ENCODE measurements at regions not wholly inside any gene's neighbourhood (a gene's known extent, or its start where the extent isn't known, plus 50 kb on each side); places are given as distances from the start of the nearest gene placed in this dataset.

DNA sequence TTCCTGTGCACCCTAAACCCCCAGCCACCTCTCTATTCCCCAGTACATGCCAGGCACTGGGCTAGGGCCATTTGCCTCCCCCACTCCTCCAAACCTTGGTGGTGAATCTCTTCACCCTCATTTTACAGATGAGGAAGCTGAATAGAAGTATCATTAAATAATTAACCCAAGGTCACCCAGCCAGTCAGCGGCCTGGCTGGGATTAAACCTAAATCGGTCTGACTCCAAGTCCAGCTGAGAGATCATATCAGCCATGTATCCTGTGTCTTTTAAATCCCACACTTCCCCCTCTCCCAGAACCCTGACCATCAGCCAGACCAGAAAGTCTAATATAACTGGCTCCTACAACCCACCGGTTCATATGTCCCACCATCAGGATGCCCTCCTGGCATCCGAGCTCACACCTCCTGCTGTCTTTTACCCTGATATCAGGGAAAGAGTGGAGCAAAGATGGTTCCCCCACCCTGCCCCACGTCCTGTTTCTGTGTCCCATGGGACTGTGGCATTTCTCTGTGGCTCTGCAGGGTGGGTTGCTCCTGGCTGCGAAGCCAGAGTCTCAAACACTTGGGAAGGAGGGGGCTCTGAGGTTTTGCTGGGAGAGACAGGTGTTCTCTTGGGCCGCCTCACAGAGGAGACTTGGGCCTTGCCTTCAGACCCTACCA, 145.3 kb downstream of the VEGFA start:
- no peak for DNase-seq

DNA sequence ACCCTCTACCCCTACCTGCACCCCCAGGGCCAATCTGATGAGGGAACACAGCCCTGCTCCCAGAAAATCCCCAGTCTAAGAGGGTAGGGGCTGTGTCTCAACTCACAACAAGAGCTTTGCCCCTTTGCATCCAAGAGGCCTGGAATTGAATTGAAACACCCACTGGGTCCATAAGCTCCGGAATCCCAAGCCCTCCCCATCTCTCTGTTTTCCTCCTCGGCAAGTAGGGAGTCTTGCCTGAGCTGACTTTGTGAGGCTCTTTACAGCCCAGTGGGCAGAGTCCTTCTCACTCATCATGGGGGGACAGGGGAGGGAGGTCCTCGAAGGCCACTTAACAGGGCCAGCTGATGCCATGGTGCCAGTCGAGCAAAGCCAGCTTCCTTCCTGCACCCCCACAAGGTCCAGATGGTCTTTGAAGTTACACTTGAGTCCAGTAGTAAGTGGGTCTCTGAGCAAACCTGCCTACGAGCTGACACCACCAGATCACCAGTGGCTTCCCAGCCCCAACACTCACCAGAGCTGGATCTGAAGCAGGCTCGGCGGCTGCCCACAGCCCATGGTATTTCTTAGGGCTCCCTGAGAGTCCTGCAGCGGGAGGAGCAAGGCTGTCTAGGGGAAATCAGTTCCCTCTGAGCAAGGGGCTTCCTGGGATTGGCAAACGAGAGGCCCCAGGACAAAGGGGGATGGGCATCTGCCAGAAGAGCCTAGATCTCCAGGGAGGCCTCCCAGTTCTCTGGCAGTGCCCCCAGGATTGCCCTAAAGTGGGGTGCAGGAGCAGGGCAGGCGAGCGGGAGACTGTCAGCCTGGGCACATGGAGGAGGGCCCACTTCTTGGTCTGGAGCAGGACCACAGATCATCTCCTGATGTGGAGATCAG, 144.5 kb downstream of the VEGFA start:
- no peak for DNase-seq

DNA sequence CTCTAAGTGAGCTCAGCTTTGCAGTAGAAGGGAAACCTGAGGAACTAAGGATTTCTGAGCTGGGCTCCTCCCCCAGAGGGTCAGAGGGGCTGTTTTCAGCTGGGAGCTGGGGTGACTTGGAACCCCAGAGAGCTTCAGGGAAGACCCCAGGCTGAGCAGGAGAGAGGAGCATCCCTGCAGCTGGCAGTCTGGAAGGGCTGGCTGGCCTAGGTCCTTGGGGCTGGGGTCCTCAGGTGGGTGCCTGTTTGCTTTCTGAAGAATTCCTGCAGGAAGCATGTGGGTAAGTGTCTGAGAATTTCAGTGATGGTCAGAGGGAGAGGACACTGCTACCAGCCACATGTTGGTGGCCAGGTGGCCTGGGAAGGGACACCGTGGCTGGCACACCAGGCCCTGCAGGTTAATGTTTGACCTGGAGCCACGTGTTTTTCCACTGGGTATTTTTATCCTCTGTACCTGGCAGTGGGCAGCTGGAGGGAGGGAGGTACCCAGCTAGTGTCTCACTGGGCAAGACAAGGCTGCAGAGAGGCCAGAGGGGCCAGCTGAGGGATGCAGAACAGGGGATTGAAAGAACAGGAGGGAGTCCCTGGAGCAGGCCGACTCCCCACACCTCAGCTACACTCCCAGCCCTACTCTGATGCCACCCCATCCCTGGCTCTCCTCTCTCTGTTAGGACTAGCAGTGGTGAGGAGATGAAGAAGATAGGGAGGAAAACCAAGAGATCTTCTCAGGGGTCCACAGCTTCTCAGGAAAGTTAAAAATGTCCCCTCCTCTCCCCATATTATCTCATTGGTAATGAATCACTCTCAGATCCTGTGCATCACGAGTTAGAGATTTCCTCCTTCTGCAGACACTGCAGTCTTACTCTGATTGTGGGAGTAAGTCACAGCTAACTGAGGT, 143.6 kb downstream of the VEGFA start:
- DNase-seq: no peak

DNA sequence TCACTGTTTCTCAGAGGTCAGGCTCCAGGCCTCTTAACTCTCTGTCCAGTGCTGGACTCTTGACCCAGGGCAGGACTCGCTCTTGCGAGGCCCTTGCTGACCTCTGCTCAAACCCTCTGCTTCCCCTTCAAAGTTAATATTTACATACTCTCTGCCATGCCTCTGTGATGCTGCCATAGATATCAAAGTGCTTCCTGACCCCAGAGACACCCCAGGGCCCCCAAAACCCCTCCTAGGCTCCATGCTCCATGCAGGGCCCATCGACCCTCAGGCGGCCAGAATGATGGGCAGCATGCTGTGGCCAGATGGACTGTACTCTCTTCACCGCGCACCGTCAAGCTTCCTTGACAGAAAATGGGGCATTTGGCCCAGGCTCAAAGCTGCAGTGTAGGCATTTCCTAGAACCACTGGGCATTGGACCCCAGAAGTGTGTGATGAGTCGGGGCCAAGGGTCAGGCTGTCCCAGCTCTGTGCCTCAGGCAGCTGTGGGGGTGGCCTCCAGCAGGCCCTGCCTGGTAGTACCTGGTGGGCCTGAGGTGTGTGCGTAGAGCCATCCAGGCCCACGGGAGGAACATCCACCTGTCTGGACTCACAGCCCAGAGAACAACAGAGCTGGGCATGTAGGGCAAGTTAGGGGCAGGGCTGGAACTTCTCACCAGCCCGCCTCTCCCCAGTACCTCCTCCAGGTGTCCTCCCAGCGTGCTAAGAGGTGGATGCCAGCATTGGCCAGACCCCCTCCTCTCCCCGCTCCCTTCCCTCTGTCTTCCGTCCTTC, 142.8 kb downstream of the VEGFA start:
- DNase-seq: no peak

DNA sequence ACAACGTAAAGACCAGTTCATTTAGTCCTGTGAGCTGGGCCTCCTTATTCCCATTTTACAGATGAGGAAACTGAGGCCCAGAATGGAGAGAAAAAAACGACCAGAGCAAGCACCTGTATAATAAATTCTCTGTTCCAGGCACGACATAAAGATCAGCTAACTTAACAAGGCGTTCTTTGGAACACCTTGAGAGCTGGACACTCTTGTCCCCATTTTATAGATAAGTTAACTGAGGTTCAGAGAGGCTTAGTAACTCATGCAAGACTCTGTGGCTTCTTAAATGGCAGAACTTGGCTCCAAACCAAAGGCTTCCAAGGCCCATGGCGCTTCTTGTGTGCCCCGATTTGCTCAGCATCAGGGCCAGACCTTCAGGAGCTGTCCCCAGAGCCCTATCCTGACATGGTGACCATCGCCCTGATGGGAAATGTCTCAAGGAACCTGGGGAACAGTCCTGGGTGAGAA, 142.1 kb downstream of the VEGFA start:
- DNase-seq: no peak

DNA sequence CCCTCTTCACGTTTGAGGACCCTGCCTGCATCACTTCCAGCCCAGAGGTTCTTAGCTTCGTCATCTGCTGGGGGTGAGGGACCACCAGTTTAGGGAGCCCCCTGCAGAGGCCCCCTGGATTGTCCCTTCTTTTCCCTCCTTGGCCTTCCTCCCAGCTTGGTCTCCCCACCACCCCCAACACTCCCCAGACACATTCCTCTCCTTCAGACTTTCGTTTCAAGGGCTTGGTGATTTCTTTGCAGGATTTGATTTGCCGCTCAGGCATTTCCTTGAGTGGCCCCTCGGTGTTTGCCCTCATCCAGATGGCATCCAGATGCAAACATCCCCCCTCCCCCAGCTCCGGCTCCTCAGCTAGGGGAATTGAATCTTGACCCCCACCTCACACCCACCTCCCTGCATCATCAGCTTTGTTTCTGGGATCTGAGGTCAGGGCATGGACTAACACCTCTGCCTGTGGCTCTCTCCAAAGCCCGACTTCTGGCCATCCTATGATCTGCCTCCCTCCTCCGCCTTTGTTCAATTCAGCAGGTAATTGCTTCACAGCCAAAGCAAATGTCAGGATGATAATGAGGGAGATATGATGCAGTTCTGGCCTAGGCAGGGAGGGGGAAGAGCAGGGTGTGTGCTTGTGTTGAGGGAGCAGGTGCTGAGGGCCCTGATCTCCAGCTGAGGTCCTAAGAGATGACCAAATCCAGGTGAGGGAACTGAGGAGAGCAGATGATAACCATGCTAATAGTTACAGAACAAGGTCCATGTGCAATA, 141.5 kb downstream of the VEGFA start:
- DNase-seq: no peak

DNA sequence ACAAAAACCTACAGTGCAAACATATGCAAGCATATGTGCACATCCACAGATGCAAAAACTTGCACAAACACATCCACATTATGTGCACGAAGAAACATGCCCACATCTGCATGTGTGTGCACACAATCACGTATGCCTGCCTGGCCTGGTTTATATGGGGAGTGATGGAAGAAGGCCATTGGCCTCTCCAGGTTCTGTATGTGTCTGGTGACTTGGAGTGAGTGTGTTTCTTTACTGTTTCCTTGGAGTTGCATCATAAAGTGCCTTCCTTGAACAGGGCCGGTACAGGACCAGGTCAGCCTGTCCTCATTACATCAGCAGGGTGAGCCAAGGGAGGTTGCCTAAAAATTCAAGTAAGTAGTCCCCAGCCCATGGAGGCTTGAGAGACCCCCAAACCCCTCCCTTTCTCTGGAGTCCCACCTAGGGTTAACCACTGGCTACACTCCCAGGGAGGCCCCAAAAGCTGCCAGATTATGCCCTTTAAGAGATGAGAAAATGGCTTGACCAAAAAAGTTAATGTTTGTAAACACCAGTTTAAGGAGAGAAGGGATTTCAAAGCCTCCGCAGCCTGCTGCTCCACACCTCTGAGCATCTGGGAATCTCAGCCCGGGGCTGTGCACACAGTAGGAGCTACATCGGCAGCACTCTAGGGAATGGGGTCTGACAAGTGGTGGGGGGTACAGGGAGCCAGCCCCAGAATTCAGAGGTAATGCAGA, 140.8 kb downstream of the VEGFA start:
- peak; percentile 64 for DNase-seq

DNA sequence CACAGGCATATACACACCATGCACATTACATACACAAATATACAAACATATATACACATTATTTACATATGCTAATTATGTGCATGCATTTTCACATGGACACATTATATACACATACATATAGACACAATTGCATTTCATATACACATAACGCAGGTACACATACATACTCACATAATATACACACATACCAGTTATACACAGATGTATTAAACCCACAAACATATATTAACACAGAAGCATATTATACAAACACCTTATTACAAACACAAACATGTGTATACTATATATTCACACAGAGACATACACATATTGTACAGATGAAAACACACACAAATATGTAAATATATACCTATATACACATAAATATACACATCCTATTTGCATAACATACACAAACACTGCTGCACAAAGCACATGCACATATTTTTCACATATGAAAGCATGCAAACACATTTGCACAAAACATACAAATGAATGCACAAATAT, 140.2 kb downstream of the VEGFA start:
- no peak for DNase-seq

DNA sequence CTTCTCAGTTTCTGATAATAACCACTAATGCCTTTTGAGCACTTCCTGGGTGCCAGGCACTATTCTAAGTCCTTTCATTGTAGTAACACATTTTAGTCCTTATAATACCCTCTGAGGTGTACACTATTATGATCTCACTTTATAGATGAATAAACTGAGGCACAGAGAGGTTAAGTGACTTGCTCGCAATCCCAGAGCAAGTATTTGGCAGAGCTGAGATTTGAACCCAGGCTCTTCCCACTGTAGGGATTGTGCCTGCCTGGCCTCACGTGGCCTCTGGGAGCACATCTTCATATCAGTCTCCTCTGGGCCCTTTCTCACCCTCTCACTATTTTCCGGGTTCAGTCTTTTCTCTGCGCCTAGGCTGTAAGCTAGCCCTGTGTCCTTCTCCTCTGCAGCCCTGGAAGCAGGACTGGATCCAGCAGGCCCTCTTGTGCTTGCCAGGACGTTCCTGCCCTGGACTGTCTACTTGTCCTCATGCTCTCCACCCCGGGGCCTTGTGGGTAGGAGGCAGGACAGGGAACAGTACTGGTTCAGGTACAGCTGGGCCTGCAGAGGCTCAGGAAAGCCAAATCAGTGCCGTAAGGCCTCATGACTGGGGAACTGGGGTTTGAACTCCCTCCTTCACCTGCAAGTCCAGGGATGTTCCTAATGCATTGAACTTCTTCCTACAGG, 139.6 kb downstream of the VEGFA start:
- no peak for DNase-seq

DNA sequence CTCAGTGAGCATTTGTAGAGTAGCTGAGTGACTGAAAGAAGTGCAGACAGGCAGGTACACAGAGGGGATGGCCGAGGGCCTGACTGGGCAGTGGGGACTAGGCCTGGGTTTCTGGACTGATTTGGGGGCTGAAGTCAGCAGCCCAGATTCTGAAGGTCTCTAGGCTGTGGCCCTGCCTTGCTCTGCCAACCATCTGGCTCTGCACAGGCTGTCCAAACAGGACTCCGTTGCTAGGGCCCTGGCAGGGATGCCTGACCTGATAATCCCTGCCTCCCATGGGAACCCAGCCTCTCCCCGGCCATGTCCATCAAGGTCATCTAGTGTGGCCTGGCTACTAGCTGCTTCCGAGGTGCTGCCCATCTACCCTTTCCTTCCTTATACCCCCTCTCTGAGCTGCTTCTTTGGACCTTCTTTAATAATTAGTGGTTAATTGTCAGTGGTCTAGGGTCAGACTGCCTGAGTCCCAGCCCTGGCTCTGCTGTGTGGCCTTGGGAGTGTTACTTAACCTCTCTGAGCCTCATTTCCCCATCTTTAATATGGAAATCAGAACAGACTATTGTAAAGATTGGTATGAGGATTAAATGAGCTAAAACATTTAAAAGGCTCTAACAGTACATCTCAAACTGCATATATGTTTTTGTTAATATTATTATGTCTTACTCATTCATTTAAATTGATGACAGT, 137.9 kb downstream of the VEGFA start:
- DNase-seq: no peak

DNA sequence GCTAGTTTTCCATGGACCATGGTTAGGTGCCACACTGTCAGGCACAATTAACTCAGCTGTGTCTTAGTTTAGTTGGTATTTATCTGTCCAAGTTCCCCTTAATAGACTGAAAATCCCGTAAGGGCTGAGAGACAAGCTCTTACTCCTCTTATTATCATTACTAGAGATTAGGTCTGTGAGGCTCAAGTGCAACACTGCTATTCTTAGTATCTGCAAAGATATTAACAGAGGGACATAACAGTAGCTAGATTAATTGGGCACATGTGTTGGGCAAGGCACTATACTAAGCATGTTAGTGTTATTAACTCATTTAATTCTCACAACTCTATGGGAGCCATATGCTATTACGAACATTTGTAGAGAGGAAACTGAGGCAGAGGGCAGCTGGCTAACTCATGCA, 137.3 kb downstream of the VEGFA start:
- DNase-seq: no peak

DNA sequence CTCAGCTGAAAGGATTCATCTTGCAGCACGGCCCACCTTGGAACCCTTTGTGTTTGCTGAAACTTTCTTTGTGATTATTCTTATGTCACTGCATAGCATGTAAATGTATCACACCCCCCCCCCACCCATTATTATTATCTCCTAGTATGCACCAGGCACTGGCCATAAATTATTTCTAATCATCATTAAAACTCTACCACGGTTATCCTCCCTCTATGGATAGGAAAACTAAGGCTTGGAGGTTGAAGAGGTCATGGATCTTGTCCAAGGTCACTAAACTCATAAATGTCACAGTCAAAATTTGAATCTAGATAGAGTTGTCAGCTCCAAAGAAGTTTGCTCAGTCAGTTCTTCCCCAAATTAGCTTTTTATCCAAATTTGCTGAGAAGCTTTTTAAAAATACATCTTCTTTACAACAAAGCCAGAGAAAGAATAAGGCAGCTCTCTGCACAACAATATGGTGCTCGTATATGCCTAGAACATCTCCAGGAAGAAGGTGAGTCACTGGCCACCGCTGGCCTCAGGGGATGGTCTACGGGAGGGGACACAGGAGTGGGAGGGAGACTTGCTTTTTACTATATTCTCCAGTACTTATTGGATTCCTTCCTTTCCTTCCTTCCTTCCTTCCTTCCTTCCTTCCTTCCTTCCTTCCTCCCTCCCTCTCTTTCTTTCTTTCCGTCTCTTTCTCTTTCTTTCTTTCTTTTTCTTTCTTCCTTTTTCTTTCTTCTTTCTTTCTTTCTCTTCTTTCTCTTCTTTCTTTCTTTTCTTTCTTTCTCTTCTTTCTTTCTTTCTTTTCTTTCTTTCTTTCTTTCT, 134.5 kb downstream of the VEGFA start:
- no peak for DNase-seq

DNA sequence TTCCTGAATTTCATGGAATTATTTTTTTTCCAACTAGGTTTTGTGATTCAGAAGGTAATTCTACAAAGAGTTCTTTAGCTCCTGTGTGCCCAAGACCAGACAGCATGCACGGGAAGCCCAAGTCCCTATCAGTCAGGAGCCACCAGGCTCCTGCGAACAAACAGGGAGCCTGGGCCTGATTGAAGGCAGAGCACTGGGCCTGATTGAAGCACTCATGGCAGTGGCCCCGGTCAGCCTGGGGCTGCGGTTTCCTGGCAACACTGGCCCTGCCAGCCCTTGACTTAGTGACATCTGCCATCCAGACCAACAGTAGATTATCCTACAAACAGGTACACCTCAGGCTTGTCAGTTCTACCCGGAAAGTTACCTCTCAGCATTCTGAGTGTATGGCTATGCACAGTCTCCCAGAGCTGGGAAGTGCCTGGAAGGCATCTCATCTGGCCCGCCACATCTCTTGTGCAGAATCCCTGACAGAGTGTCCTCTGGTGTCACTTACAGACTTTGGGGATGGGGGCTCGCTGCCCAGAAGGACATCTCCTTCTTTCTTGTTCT, 133.8 kb downstream of the VEGFA start:
- DNase-seq: no peak

DNA sequence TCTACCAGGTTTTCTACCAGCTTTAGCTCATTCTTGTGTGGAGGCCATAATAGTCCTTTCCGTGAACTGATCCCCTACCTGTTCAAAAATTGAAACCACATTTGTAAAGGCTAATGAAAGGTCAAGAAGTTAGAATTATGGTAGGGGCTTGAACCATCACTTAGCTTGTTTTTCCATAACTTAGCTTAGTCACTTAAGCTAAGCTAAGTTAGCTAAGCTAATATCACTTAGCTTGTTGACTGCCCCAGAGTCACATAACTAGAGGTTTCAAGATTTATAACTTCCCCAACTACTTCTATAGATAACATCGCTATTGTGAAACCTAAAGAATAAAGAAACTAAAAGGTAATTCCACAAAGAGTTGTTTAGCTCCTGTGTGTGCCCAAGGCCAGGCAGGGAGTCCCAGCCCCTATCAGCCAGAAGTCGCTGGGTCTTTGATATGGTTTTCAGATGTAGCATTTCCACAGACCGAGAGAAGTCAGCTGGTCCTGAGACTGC, 131.8 kb downstream of the VEGFA start:
- DNase-seq: no peak

DNA sequence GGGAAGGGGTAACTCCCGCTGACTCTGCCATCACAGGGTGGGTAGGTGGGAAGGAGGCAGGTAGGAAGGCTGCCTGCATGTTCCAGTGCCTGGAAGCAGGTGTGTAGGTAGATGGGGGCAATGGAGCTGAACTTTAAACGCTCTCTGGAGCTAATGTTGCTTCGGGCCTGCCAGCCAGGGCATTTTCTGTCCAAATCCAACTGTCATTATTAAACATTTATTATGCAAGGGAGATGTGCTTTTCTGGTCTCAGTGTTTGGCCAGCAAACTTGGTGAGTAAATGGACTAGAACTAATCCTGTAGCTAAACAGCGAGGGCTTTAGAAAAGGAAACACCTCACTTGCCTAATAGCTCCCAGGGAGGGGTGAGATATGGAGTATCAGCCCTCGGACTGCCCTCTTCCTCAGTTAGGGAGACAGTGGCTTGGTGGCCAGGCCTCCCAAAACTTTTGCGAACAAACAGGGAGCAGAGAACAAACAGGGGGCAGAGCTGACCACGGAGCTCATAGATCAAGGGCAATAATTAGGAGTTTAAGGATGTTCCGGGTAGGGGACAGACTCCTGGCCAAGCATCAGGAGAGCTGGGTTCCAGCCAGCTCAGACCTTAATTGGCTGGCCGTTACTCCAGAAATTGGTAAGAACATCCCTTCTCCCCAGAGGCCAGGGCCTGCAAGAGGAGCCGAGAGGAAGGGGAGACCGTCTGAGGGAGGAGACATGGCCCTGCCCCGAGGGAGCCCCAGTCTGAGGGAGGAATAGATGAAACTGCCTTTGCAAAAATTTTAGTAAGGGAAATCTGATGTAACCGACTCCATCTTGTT, 131.1 kb downstream of the VEGFA start:
- DNase-seq: no peak

DNA sequence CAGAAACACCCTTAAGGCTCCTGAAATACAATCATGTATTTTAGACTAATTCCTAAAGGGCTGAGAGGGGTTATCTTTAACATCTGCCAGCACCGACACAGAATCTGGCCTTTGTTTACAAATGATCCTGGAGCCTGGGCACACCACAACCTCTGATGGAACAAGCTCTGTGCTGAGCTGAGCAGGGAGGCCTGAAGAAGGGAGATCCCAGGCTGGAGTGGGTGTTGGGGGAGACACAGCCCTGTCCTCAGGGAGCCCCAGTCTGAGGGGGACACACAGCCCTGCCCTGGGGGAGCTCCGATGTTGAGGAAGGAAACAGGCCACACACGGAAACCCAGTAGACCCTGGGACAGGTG, 130.5 kb downstream of the VEGFA start:
- DNase-seq: no peak

DNA sequence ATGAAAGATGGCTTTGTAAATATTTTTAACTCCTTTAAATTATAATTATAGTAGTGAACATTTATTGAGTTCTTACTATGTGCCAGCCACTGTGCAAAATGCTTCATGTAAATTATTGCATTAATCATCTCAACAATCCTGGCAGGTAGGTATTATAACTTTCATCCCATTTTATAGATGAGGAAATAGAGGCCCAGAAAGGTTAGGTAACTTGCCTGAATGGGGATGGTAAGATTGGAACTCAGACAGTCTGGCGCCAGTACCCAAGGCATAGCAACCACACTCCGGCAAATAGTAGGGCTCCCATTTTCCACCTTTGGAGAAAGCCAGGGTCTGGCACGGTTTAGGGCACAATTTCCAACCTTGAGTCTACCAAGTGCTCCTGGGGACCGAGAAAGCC, 129.8 kb downstream of the VEGFA start:
- no peak for DNase-seq

Data from islet precursor cell (in vitro differentiated cells).